Femur (tissue), 1 donor: ENCODE measurements at regions not wholly inside any gene's neighbourhood (a gene's known extent, or its start where the extent isn't known, plus 50 kb on each side); places are given as distances from the start of the nearest gene placed in this dataset.
"Not testable (repeated sequence)": the region's sequence is repeated elsewhere in the genome, so short reads cannot be mapped to it uniquely, and the experiment has no call there.

ENCODE experiments used
- DNase-seq: peaks from one replicate; pipeline ENCODE4 v3.0.0-alpha.2; 2017

- DNase-seq = no peak
Observed at GRCh38 chr5:38645508-38645907, 89.1 kb upstream of the LIFR start.

GRCh38 chr5:38648703-38649291 lies 92.4 kb upstream of the LIFR start:
- no peak for DNase-seq

GRCh38 chr5:38650540-38650939 lies 94.1 kb upstream of the LIFR start:
- no peak for DNase-seq

- DNase-seq = no peak
Observed at GRCh38 chr5:38650946-38651345, 94.5 kb upstream of the LIFR start.

- DNase-seq = no peak
Observed at GRCh38 chr5:38651806-38652205, 95.4 kb upstream of the LIFR start.

- DNase-seq = no peak
Observed at GRCh38 chr5:38653389-38653788, 96.9 kb upstream of the LIFR start.

GRCh38 chr5:38655691-38656090 lies 99.2 kb upstream of the LIFR start:
- no peak for DNase-seq

GRCh38 chr5:38656568-38656967 lies 100.1 kb upstream of the LIFR start:
- DNase-seq = no peak

GRCh38 chr5:38657020-38657419 lies 100.6 kb upstream of the LIFR start:
- no peak for DNase-seq

- DNase-seq = no peak
Observed at GRCh38 chr5:38660194-38660668, 103.8 kb upstream of the LIFR start.

- no peak for DNase-seq
Observed at GRCh38 chr5:38662090-38662489, 105.6 kb upstream of the LIFR start.

GRCh38 chr5:38663249-38663648 lies 106.8 kb upstream of the LIFR start:
- DNase-seq = no peak

- no peak for DNase-seq
Observed at GRCh38 chr5:38666668-38667498, 110.4 kb upstream of the LIFR start.

- DNase-seq = no peak
Observed at GRCh38 chr5:38667499-38667776, 111.0 kb upstream of the LIFR start.

- DNase-seq = no peak
Observed at GRCh38 chr5:38669361-38669880, 113.0 kb upstream of the LIFR start.

- no peak for DNase-seq
Observed at GRCh38 chr5:38670066-38670465, 113.6 kb upstream of the LIFR start.

GRCh38 chr5:38670878-38671277 lies 114.4 kb upstream of the LIFR start:
- peak; percentile 41 for DNase-seq

- no peak for DNase-seq
Observed at GRCh38 chr5:38672059-38672788, 115.8 kb upstream of the LIFR start.

- no peak for DNase-seq
Observed at GRCh38 chr5:38673671-38674071, 117.2 kb upstream of the LIFR start.

GRCh38 chr5:38675443-38675842 lies 119.0 kb upstream of the LIFR start:
- no peak for DNase-seq

- no peak for DNase-seq
Observed at GRCh38 chr5:38677636-38678035, 121.2 kb upstream of the LIFR start.

GRCh38 chr5:38678076-38678475 lies 121.6 kb upstream of the LIFR start:
- DNase-seq = no peak

- not testable (repeated sequence) for DNase-seq
Observed at GRCh38 chr5:38678697-38679096, 122.3 kb upstream of the LIFR start.
